Panc1 (cell line): ENCODE measurements at regions not wholly inside any gene's neighbourhood (a gene's known extent, or its start where the extent isn't known, plus 50 kb on each side); places are given as distances from the start of the nearest gene placed in this dataset.

Experiments
- CTCF ChIP-seq: fragments of 450-650 bp; IDR thresholded peaks from 2 replicates; pipeline ENCODE4 v1.5.1; 2017; ENCODE audit warnings: mild to moderate bottlenecking
- POLR2AphosphoS5 ChIP-seq: IDR thresholded peaks from 2 replicates; pipeline ENCODE4 v1.6.1; 2012; ENCODE audit warnings: mild to moderate bottlenecking, low read depth, low read length, moderate library complexity
- SIN3A ChIP-seq: IDR thresholded peaks from 2 replicates; pipeline ENCODE4 v1.6.1; 2012; ENCODE audit warnings: low read depth, mild to moderate bottlenecking, low read length, moderate library complexity, borderline replicate concordance; ENCODE audit not compliant: insufficient read depth

GRCh38 chr1:189804352-189804751 lies 673.3 kb downstream of the BRINP3 start:
- TF ChIP-seq CTCF (no peak), POLR2AphosphoS5 (no peak), SIN3A (no peak)
